ENCODE measurements at regions not wholly inside any gene's neighbourhood (a gene's known extent, or its start where the extent isn't known, plus 50 kb on each side); places are given as distances from the start of the nearest gene placed in this dataset.

DNA sequence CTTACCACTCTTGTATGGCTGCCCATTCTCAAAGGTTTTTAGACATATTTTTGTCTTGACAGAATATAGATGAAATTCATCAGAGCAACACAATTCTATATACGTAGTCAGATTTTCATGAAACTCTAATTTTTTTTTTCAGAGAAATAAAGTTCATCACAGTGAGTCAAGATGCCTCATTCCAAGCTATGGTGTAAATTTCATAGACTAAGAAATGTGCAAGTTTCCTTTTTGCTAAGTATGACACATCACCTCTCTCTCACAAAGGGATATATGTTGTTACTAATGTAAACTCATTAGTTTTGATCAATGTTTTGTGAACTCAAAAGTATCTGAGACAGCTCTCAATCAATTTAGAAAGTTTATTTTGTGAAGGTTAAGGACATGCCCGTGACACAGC is 60.4 kb upstream of the ATXN3L start:
- TF ChIP-seq, protein P1, sequence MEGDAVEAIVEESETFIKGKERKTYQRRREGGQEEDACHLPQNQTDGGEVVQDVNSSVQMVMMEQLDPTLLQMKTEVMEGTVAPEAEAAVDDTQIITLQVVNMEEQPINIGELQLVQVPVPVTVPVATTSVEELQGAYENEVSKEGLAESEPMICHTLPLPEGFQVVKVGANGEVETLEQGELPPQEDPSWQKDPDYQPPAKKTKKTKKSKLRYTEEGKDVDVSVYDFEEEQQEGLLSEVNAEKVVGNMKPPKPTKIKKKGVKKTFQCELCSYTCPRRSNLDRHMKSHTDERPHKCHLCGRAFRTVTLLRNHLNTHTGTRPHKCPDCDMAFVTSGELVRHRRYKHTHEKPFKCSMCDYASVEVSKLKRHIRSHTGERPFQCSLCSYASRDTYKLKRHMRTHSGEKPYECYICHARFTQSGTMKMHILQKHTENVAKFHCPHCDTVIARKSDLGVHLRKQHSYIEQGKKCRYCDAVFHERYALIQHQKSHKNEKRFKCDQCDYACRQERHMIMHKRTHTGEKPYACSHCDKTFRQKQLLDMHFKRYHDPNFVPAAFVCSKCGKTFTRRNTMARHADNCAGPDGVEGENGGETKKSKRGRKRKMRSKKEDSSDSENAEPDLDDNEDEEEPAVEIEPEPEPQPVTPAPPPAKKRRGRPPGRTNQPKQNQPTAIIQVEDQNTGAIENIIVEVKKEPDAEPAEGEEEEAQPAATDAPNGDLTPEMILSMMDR (conservative IDR thresholded peaks at IDR 0.05 in 1 of 2, IDR thresholded peaks at IDR 0.05 in 1 of 2; ENCODE audit: extremely low read depth in 1 of 2, insufficient read depth in 1 of 2, low read depth in 1 of 2, low read length in 2 of 2): no peak
- no peak for TF ChIP-seq EZH2 (IDR thresholded peaks at IDR 0.05; ENCODE audit: borderline replicate concordance, low read length)

Data from mammary epithelial cell (primary cell).